ENCODE measurements at regions not wholly inside any gene's neighbourhood (a gene's known extent, or its start where the extent isn't known, plus 50 kb on each side); places are given as distances from the start of the nearest gene placed in this dataset.
"Not testable (repeated sequence)": the region's sequence is repeated elsewhere in the genome, so short reads cannot be mapped to it uniquely, and the experiment has no call there.

GRCh38 chr5:161023551-161023950 lies 171.5 kb upstream of the ATP10B start:
- no peaks in the 10 kb centered on the region for H3K27me3 ChIP-seq (ENCODE audit: control insufficient read depth in 1 of 2, insufficient read depth in 2 of 2, low read length in 2 of 2)

DNA sequence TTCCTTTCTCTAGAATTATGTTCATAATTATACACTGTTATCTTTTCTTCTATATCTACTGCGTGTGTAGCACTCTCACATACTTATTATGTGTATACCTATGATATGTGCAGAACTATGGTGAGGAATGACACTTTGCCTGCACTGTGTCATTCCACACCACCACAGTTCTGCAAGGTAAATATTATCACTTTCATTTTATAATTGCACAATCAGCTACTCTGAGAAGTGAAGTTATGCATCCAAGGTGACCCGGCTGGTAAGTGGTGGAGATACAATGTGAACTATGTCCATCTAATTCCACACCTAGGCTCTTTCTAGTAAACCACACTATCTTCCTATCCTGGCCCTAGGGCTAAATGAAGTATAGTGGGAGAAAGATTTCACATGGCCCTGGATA lies 170.1 kb upstream of the ATP10B start:
- no peak overlapping the region for H3K27ac ChIP-seq (ENCODE audit: low read depth in 2 of 2, low read length in 1 of 2)
- 79 to 80% methylated on average over 2 of the region's 2 CpGs for WGBS, 2 donors
- H3K27me3 ChIP-seq (ENCODE audit: control insufficient read depth in 1 of 2, insufficient read depth in 2 of 2, low read length in 2 of 2), result no peaks in the 10 kb centered on the region
- no peaks in the 10 kb centered on the region for H3K9me3 ChIP-seq (ENCODE audit: control insufficient read depth in 2 of 2, insufficient read depth in 1 of 2, low read depth in 1 of 2, low read length in 1 of 2)
- no peak overlapping the region for H3K4me3 ChIP-seq (ENCODE audit: low read depth in 1 of 2, low read length in 2 of 2)
- H3K4me1 ChIP-seq (ENCODE audit: control insufficient read depth in 2 of 2, insufficient read depth in 2 of 2, low read length in 1 of 2), result no peaks in the 10 kb centered on the region
- H3K36me3 ChIP-seq (ENCODE audit: control insufficient read depth in 2 of 2, insufficient read depth in 2 of 2, low read length in 1 of 2), result no peaks in the 10 kb centered on the region

More at GRCh38 chr5:161023551-161023950, 171.5 kb upstream of the ATP10B start:
- 45 to 75% methylated on average over 4 of the region's 4 CpGs for WGBS, 2 donors
- H3K27ac ChIP-seq (ENCODE audit: low read depth in 2 of 2, low read length in 1 of 2), result no peak overlapping the region
- H3K36me3 ChIP-seq (ENCODE audit: control insufficient read depth in 2 of 2, insufficient read depth in 2 of 2, low read length in 1 of 2), result no peaks in the 10 kb centered on the region
- H3K4me1 ChIP-seq (ENCODE audit: control insufficient read depth in 2 of 2, insufficient read depth in 2 of 2, low read length in 1 of 2), result no peaks in the 10 kb centered on the region
- H3K4me3 ChIP-seq (ENCODE audit: low read depth in 1 of 2, low read length in 2 of 2), result no peak overlapping the region
- no peaks in the 10 kb centered on the region for H3K9me3 ChIP-seq (ENCODE audit: control insufficient read depth in 2 of 2, insufficient read depth in 1 of 2, low read depth in 1 of 2, low read length in 1 of 2)

DNA sequence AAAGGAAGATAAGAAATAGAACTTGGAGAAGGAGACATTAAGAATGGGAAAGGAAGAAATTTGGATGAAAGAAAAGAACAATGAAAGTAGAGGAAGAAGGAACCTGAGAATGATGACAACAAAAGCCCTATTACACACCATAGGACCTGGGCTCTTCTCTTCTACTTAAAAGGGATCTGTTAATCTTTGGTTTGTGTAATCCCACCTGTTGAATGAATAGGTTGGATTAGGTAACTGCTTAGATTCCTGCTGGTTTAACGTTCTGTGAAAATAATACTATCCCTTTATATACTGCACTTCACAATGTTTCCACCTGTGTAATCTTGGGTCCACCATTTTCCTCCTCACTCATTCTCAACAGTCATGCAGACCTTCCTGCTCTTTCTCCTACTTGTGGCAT lies 157.8 kb upstream of the ATP10B start:
- Histone ChIP-seq H3K36me3 (ENCODE audit: control insufficient read depth in 2 of 2, insufficient read depth in 2 of 2, low read length in 1 of 2) (no peaks in the 10 kb centered on the region), H3K9me3 (ENCODE audit: control insufficient read depth in 2 of 2, insufficient read depth in 1 of 2, low read depth in 1 of 2, low read length in 1 of 2) (peaks cover 0 to 5% of the 10 kb centered on the region in 2 donors), H3K4me1 (ENCODE audit: control insufficient read depth in 2 of 2, insufficient read depth in 2 of 2, low read length in 1 of 2) (no peaks in the 10 kb centered on the region), H3K27me3 (ENCODE audit: control insufficient read depth in 1 of 2, insufficient read depth in 2 of 2, low read length in 2 of 2) (peaks cover 0 to 3% of the 10 kb centered on the region in 2 donors), H3K4me3 (ENCODE audit: low read depth in 1 of 2, low read length in 2 of 2) (no peak overlapping the region), H3K27ac (ENCODE audit: low read depth in 2 of 2, low read length in 1 of 2) (no peak overlapping the region)
- WGBS, 2 donors, result 52 to 70% methylated on average over 1 of the region's 1 CpG

- 72 to 75% methylated on average over 2 of the region's 2 CpGs for WGBS, 2 donors
- Histone ChIP-seq H3K36me3 (ENCODE audit: control insufficient read depth in 2 of 2, insufficient read depth in 2 of 2, low read length in 1 of 2) (no peaks in the 10 kb centered on the region), H3K4me3 (ENCODE audit: low read depth in 1 of 2, low read length in 2 of 2) (no peak overlapping the region), H3K4me1 (ENCODE audit: control insufficient read depth in 2 of 2, insufficient read depth in 2 of 2, low read length in 1 of 2) (no peaks in the 10 kb centered on the region), H3K27ac (ENCODE audit: low read depth in 2 of 2, low read length in 1 of 2) (no peak overlapping the region), H3K9me3 (ENCODE audit: control insufficient read depth in 2 of 2, insufficient read depth in 1 of 2, low read depth in 1 of 2, low read length in 1 of 2) (peaks cover 0 to 6% of the 10 kb centered on the region in 2 donors), H3K27me3 (ENCODE audit: control insufficient read depth in 1 of 2, insufficient read depth in 2 of 2, low read length in 2 of 2) (peaks cover 0 to 3% of the 10 kb centered on the region in 2 donors)
Observed at GRCh38 chr5:161009194-161009593, 157.2 kb upstream of the ATP10B start.

DNA sequence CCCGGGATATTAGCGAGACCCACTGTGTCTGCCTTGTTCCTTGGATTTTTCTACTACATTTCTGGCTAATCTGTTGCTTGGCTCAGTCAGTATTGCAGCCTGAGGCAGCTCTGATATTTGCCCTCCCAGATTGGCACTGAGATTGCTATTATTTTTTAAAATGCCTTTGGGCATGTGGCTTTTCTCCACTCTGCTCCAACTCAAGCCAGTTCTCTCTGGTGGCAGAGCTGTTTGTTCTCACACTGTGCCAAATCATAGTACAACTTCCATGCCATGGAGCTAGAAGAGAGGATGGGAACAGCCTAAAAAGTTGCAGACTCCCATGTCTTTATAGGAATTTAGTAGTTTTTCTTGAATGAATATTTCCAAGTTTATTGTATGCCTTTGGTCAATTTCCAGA lies 155.9 kb upstream of the ATP10B start:
- Histone ChIP-seq H3K4me3 (ENCODE audit: low read depth in 1 of 2, low read length in 2 of 2) (no peak overlapping the region), H3K27me3 (ENCODE audit: control insufficient read depth in 1 of 2, insufficient read depth in 2 of 2, low read length in 2 of 2) (peaks cover 0 to 3% of the 10 kb centered on the region in 2 donors), H3K4me1 (ENCODE audit: control insufficient read depth in 2 of 2, insufficient read depth in 2 of 2, low read length in 1 of 2) (no peaks in the 10 kb centered on the region), H3K9me3 (ENCODE audit: control insufficient read depth in 2 of 2, insufficient read depth in 1 of 2, low read depth in 1 of 2, low read length in 1 of 2) (peaks cover 0 to 6% of the 10 kb centered on the region in 2 donors), H3K27ac (ENCODE audit: low read depth in 2 of 2, low read length in 1 of 2) (no peak overlapping the region), H3K36me3 (ENCODE audit: control insufficient read depth in 2 of 2, insufficient read depth in 2 of 2, low read length in 1 of 2) (no peaks in the 10 kb centered on the region)
- WGBS, 2 donors, result 39 to 61% methylated on average over 2 of the region's 2 CpGs

- Histone ChIP-seq H3K27ac (ENCODE audit: low read depth in 2 of 2, low read length in 1 of 2) (no peak overlapping the region), H3K27me3 (ENCODE audit: control insufficient read depth in 1 of 2, insufficient read depth in 2 of 2, low read length in 2 of 2) (no peaks in the 10 kb centered on the region), H3K4me3 (ENCODE audit: low read depth in 1 of 2, low read length in 2 of 2) (no peak overlapping the region), H3K4me1 (ENCODE audit: control insufficient read depth in 2 of 2, insufficient read depth in 2 of 2, low read length in 1 of 2) (no peaks in the 10 kb centered on the region), H3K9me3 (ENCODE audit: control insufficient read depth in 2 of 2, insufficient read depth in 1 of 2, low read depth in 1 of 2, low read length in 1 of 2) (peaks cover 0 to 6% of the 10 kb centered on the region in 2 donors), H3K36me3 (ENCODE audit: control insufficient read depth in 2 of 2, insufficient read depth in 2 of 2, low read length in 1 of 2) (no peaks in the 10 kb centered on the region)
- 82 to 88% methylated on average over 1 of the region's 1 CpG for WGBS, 2 donors
Observed at GRCh38 chr5:161002571-161003074, 150.6 kb upstream of the ATP10B start.

DNA sequence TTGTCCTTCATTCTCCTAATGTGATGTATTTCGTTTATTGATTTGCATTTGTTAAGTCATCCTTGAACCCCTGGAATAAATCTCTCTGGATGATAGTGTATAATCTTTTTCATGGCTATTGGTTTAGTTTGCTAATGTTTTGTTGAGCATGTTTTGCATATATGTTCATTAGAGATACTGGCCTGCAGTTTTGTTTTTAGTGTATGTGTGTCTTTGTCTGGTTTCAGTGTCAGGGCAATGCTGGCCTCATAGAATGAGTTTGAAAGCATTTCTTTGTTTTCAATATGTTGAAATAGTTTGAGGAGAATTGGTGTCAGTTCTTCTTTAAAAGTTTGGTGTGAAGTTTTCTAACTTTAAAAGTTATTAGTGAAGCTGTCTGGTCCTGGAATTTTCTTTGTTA lies 149.6 kb upstream of the ATP10B start:
- peaks cover 0 to 6% of the 10 kb centered on the region in 2 donors for H3K9me3 ChIP-seq (ENCODE audit: control insufficient read depth in 2 of 2, insufficient read depth in 1 of 2, low read depth in 1 of 2, low read length in 1 of 2)
- no peaks in the 10 kb centered on the region for H3K27me3 ChIP-seq (ENCODE audit: control insufficient read depth in 1 of 2, insufficient read depth in 2 of 2, low read length in 2 of 2)
- no peak overlapping the region for H3K27ac ChIP-seq (ENCODE audit: low read depth in 2 of 2, low read length in 1 of 2)
- H3K4me3 ChIP-seq (ENCODE audit: low read depth in 1 of 2, low read length in 2 of 2), result no peak overlapping the region
- H3K4me1 ChIP-seq (ENCODE audit: control insufficient read depth in 2 of 2, insufficient read depth in 2 of 2, low read length in 1 of 2), result no peaks in the 10 kb centered on the region
- H3K36me3 ChIP-seq (ENCODE audit: control insufficient read depth in 2 of 2, insufficient read depth in 2 of 2, low read length in 1 of 2), result no peaks in the 10 kb centered on the region
- WGBS, 2 donors, result 84 to 86% methylated on average over 1 of the region's 1 CpG

DNA sequence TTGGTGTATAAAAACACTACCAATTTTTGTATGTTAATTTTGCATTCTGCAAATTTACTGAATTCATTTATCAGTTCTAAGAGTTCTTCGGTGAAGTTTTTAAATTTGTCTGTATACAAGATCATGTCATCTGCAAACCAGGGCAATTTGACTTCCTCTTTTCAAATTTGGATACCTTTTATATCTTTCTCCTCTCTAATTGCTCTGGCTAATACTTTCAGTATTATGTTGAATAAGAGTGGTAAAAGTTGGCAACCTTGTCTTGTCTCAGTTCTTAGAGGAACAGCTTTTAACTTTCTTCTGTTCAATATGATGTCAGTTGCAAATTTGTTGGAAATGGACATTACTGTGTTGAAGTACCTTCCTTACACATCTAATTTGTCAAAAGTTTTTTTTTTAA lies 149.1 kb upstream of the ATP10B start:
- not testable (repeated sequence) for H3K9me3 ChIP-seq (ENCODE audit: control insufficient read depth in 2 of 2, insufficient read depth in 1 of 2, low read depth in 1 of 2, low read length in 1 of 2); H3K4me1 ChIP-seq (ENCODE audit: control insufficient read depth in 2 of 2, insufficient read depth in 2 of 2, low read length in 1 of 2); H3K27me3 ChIP-seq (ENCODE audit: control insufficient read depth in 1 of 2, insufficient read depth in 2 of 2, low read length in 2 of 2); H3K36me3 ChIP-seq (ENCODE audit: control insufficient read depth in 2 of 2, insufficient read depth in 2 of 2, low read length in 1 of 2); H3K4me3 ChIP-seq (ENCODE audit: low read depth in 1 of 2, low read length in 2 of 2); H3K27ac ChIP-seq (ENCODE audit: low read depth in 2 of 2, low read length in 1 of 2)
- WGBS, 2 donors, result 75 to 76% methylated on average over 1 of the region's 1 CpG

- 69 to 82% methylated on average over 1 of the region's 1 CpG for WGBS, 2 donors
- H3K36me3 ChIP-seq (ENCODE audit: control insufficient read depth in 2 of 2, insufficient read depth in 2 of 2, low read length in 1 of 2), result no peaks in the 10 kb centered on the region
- H3K27me3 ChIP-seq (ENCODE audit: control insufficient read depth in 1 of 2, insufficient read depth in 2 of 2, low read length in 2 of 2), result no peaks in the 10 kb centered on the region
Observed at GRCh38 chr5:160991205-160991604, 139.2 kb upstream of the ATP10B start.

DNA sequence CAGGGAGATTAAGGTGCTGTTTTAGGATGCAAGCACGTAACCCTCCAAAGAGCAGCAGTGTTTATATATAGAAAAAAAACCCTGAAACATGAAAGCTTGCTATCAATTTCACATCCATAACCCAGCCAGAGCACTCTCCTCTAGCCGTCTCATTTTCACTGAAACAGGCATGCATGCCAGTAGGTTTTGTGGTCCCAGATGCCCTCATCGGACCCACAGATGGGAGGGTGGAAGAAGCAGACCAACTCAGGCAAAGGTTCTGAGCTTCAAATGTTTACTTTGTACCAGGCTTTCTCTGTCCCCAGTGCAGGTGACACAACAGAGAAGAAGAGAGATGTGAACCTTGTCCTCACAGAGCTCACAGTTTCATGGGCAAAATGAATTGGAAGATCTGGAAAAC lies 127.4 kb upstream of the ATP10B start:
- H3K4me3 ChIP-seq (ENCODE audit: low read depth in 1 of 2, low read length in 2 of 2), result no peak overlapping the region
- 69 to 73% methylated on average over 3 of the region's 3 CpGs for WGBS, 2 donors

More at GRCh38 chr5:160991205-160991604, 139.2 kb upstream of the ATP10B start:
- H3K4me1 ChIP-seq (ENCODE audit: control insufficient read depth in 2 of 2, insufficient read depth in 2 of 2, low read length in 1 of 2), result no peaks in the 10 kb centered on the region
- H3K9me3 ChIP-seq (ENCODE audit: control insufficient read depth in 2 of 2, insufficient read depth in 1 of 2, low read depth in 1 of 2, low read length in 1 of 2), result no peaks in the 10 kb centered on the region
- no peak overlapping the region for H3K27ac ChIP-seq (ENCODE audit: low read depth in 2 of 2, low read length in 1 of 2)
- H3K4me3 ChIP-seq (ENCODE audit: low read depth in 1 of 2, low read length in 2 of 2), result no peak overlapping the region

More for the DNA sequence above, 127.4 kb upstream of the ATP10B start:
- no peaks in the 10 kb centered on the region for H3K9me3 ChIP-seq (ENCODE audit: control insufficient read depth in 2 of 2, insufficient read depth in 1 of 2, low read depth in 1 of 2, low read length in 1 of 2)
- H3K36me3 ChIP-seq (ENCODE audit: control insufficient read depth in 2 of 2, insufficient read depth in 2 of 2, low read length in 1 of 2), result no peaks in the 10 kb centered on the region
- H3K27ac ChIP-seq (ENCODE audit: low read depth in 2 of 2, low read length in 1 of 2), result no peak overlapping the region
- H3K27me3 ChIP-seq (ENCODE audit: control insufficient read depth in 1 of 2, insufficient read depth in 2 of 2, low read length in 2 of 2), result no peaks in the 10 kb centered on the region
- H3K4me1 ChIP-seq (ENCODE audit: control insufficient read depth in 2 of 2, insufficient read depth in 2 of 2, low read length in 1 of 2), result no peaks in the 10 kb centered on the region
